Lower lobe of right lung (tissue), 2 donors: ENCODE measurements at regions not wholly inside any gene's neighbourhood (a gene's known extent, or its start where the extent isn't known, plus 50 kb on each side); places are given as distances from the start of the nearest gene placed in this dataset.

Experiments used
- ATAC-seq, 2 donors: fragments of 200-7000 bp; cut with Tn5 transposase; one replicate each; pipeline ENCODE4 v1.9.1; 2020 to 2022; ENCODE audit warnings: mild to moderate bottlenecking in 2 of 2, moderate library complexity in 2 of 2
- DNase-seq: peaks from one replicate; pipeline ENCODE4 v3.0.0-alpha.2; 2020
- H3K27ac ChIP-seq: fragments of 200-600 bp; one replicate; pipeline ENCODE4 v1.8.0; 2022
- H3K27me3 ChIP-seq: fragments of 200-600 bp; one replicate; pipeline ENCODE4 v1.8.0; 2022; ENCODE audit warnings: low read depth
- H3K36me3 ChIP-seq: fragments of 200-600 bp; one replicate; pipeline ENCODE4 v1.8.0; 2022; ENCODE audit warnings: mild to moderate bottlenecking
- H3K4me1 ChIP-seq: fragments of 200-600 bp; one replicate; pipeline ENCODE4 v1.8.0; 2022
- H3K4me3 ChIP-seq: fragments of 200-600 bp; one replicate; pipeline ENCODE4 v1.8.0; 2022; ENCODE audit warnings: mild to moderate bottlenecking
- H3K9me3 ChIP-seq: fragments of 200-600 bp; one replicate; pipeline ENCODE4 v1.8.0; 2022
- intact Hi-C: fragments of 100-400 bp; cut with DNase I; formaldehyde crosslinking; loops from one replicate; pipeline ENCODE4 v1.11.0; 2022
- TF ChIP-seq, protein P1 (sequence below): fragments of 200-600 bp; IDR thresholded peaks from one replicate; pipeline ENCODE4 v1.8.0; 2022; ENCODE audit warnings: antibody characterized with exemption, mild to moderate bottlenecking
- donor health status: DM: no; HTN: yes; CAD: no; lungs with severe emphysema.

DNA sequence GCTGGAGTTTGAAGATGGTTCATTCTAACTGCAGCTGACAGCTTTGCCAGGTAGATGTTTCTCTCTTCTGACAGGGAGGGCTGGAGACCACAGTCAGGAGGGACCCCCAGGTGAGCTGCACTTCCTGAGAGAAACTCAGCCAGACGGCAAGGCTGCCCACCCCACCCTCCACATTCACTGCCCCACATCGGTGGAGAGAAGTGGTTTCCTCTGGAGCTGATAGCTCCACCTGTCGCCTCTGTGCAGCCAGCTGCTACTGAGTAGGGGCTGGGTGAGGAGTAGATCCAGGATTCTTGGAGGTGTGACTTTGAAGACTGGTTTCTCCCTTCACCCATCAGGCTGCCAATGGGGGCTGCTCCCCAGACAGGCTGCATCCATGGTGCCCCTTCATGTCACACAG lies 175.0 kb downstream of the CARTPT start:
- Histone ChIP-seq H3K27ac (no peak overlapping the region), H3K36me3 (no peaks in the 10 kb centered on the region), H3K9me3 (no peaks in the 10 kb centered on the region), H3K4me1 (no peaks in the 10 kb centered on the region), H3K27me3 (no peaks in the 10 kb centered on the region), H3K4me3 (no peak overlapping the region)
- ATAC-seq: no peak
- TF ChIP-seq, protein P1, sequence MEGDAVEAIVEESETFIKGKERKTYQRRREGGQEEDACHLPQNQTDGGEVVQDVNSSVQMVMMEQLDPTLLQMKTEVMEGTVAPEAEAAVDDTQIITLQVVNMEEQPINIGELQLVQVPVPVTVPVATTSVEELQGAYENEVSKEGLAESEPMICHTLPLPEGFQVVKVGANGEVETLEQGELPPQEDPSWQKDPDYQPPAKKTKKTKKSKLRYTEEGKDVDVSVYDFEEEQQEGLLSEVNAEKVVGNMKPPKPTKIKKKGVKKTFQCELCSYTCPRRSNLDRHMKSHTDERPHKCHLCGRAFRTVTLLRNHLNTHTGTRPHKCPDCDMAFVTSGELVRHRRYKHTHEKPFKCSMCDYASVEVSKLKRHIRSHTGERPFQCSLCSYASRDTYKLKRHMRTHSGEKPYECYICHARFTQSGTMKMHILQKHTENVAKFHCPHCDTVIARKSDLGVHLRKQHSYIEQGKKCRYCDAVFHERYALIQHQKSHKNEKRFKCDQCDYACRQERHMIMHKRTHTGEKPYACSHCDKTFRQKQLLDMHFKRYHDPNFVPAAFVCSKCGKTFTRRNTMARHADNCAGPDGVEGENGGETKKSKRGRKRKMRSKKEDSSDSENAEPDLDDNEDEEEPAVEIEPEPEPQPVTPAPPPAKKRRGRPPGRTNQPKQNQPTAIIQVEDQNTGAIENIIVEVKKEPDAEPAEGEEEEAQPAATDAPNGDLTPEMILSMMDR: no peak
- no peak for DNase-seq
- intact Hi-C loops: no loop called here

DNA sequence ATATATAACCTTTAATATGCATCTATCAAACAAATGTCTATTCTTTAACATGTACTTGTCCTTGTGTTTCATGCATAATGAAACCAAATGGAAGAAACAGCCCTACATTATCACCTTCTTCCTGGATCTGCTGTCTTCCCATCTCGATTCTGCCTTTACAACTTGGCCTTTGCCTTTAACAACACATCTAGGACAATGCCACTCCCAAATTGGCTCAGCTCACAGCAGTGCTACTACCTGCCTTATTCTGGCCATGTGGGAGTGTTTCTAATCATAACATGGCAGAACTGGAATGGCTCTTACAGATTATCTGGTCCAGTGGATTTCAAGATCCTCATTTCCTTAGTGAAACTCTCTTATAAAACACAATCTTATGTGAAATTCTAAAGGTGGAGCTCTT lies 176.5 kb downstream of the CARTPT start:
- no peaks in the 10 kb centered on the region for H3K9me3 ChIP-seq
- no peak overlapping the region for H3K4me3 ChIP-seq
- TF ChIP-seq, protein P1: no peak
- ATAC-seq: no peak
- no peaks in the 10 kb centered on the region for H3K4me1 ChIP-seq
- H3K36me3 ChIP-seq: no peaks in the 10 kb centered on the region
- intact Hi-C loops: no loop called here
- no peaks in the 10 kb centered on the region for H3K27me3 ChIP-seq
- no peak for DNase-seq
- H3K27ac ChIP-seq: no peak overlapping the region

DNA sequence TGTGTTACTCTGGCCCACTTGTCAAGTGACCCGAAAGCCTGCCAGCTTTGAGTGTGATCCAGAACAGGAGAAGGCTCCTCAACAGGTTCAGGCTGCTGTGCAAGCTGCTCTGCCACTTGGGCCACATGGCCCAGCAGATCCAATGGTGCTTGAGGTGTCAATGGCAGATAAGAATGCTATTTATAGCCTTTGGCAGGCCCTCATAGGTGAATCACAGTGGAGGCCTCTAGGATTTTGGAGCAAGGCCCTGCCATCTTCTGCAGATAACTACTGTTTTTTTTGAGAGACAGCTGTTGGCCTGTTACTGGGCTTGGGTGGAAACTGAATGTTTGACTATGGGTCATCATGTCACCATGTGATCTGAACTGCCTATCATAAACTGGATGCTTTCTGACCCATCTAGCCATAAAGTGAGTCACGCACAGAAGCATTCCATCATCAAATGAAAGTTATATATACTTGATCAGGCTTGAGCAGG lies 180.8 kb downstream of the CARTPT start:
- DNase-seq (no peak), ATAC-seq (no peak)
- no peak overlapping the region for H3K4me3 ChIP-seq
- intact Hi-C loops: no loop called here
- no peaks in the 10 kb centered on the region for H3K27me3 ChIP-seq
- H3K9me3 ChIP-seq: no peaks in the 10 kb centered on the region
- no peaks in the 10 kb centered on the region for H3K4me1 ChIP-seq
- H3K27ac ChIP-seq: no peak overlapping the region
- TF ChIP-seq, protein P1: no peak
- no peaks in the 10 kb centered on the region for H3K36me3 ChIP-seq

DNA sequence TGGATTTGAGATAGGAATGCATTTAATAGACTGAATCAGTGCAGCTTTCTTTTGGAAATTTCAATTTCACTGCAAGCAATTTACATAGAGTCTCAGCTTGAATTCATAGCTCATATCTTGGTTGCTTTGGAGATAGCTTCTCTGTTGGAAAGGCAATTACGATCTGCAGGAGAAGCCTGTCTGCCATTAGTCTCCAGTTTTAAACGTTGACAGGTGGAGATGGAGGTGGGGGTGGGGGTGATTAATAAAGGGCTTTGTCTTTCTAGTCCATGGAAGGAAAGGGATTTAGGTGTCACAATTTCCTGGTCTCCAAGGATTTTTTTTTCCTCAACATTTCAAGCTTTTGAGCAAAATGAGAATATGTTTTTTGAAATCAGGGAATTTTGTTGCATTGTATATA lies 184.7 kb downstream of the CARTPT start:
- Histone ChIP-seq H3K4me3 (no peak overlapping the region), H3K4me1 (no peaks in the 10 kb centered on the region), H3K9me3 (no peaks in the 10 kb centered on the region), H3K27me3 (no peaks in the 10 kb centered on the region), H3K36me3 (no peaks in the 10 kb centered on the region), H3K27ac (no peak overlapping the region)
- intact Hi-C loops: no loop called here
- DNase-seq (no peak), ATAC-seq (no peak)
- TF ChIP-seq, protein P1: no peak

DNA sequence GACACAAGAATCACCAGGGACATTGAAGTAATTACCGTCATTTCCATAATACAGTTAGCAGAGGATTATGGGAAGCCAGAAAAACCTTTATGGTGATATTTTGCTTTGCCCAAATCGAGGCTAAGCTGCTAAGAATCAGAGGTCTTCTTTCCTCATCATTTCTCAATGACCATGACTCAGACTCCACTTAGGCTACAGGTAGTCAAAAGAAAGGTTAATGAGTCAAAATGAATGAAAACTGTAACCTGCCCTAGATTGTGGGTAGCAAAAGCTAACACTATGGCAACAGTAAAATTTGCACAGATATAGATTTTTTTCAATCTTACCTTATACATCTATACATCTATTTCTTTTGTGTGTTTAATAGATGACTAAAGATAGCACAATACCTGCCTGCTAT lies 185.8 kb downstream of the CARTPT start:
- ATAC-seq: no peak

More for the DNA sequence above, 185.8 kb downstream of the CARTPT start:
- Histone ChIP-seq H3K27me3 (no peaks in the 10 kb centered on the region), H3K4me3 (no peak overlapping the region), H3K36me3 (no peaks in the 10 kb centered on the region), H3K27ac (no peak overlapping the region), H3K9me3 (no peaks in the 10 kb centered on the region), H3K4me1 (no peaks in the 10 kb centered on the region)
- no peak for DNase-seq
- intact Hi-C loops: no loop called here
- TF ChIP-seq, protein P1: no peak
